Aorta (tissue), 5 donors: ENCODE measurements at regions not wholly inside any gene's neighbourhood (a gene's known extent, or its start where the extent isn't known, plus 50 kb on each side); places are given as distances from the start of the nearest gene placed in this dataset.
A peak's percentile ranks its signal among the peaks of the same experiment; 100 is the strongest.

Source experiments
- ATAC-seq: fragments of 200-7000 bp; cut with Tn5 transposase; one replicate; pipeline ENCODE4 v1.9.1; 2022; ENCODE audit warnings: moderate library complexity; ENCODE audit not compliant: low FRiP score
- DNase-seq, 2 donors: peaks; one replicate each; pipeline ENCODE4 v3.0.0-alpha.2; 2020
- H3K27ac ChIP-seq, 2 donors: one replicate each; pipeline ENCODE4 v1.5.1; 2013; ENCODE audit warnings: low read length in 2 of 2, mild to moderate bottlenecking in 2 of 2, moderate library complexity in 2 of 2, control low read depth in 1 of 2, inconsistent platforms in 1 of 2, low read depth in 1 of 2
- H3K27me3 ChIP-seq, 2 donors: one replicate each; pipeline ENCODE4 v1.6.1; 2013; ENCODE audit warnings: control low read depth in 1 of 2, low read length in 1 of 2, mild to moderate bottlenecking in 1 of 2, moderate library complexity in 1 of 2; ENCODE audit not compliant: insufficient read depth in 2 of 2, control insufficient read depth in 1 of 2
- H3K36me3 ChIP-seq, 2 donors: one replicate each; pipeline ENCODE4 v1.6.1; 2013; ENCODE audit warnings: control low read depth in 1 of 2, low read length in 1 of 2, mild to moderate bottlenecking in 1 of 2; ENCODE audit not compliant: insufficient read depth in 2 of 2, control insufficient read depth in 1 of 2
- H3K4me1 ChIP-seq, 2 donors: one replicate each; pipeline ENCODE4 v1.6.1; 2013; ENCODE audit warnings: low read length in 2 of 2, control low read depth in 1 of 2, mild to moderate bottlenecking in 1 of 2, moderate library complexity in 1 of 2; ENCODE audit not compliant: insufficient read depth in 2 of 2, control insufficient read depth in 1 of 2
- H3K4me3 ChIP-seq, 2 donors: one replicate each; pipeline ENCODE4 v1.5.1; 2013; ENCODE audit warnings: low read length in 2 of 2, control low read depth in 1 of 2, mild to moderate bottlenecking in 1 of 2
- H3K9me3 ChIP-seq: one replicate; pipeline ENCODE4 v1.6.1; 2013; ENCODE audit warnings: mild to moderate bottlenecking, low read length; ENCODE audit not compliant: control insufficient read depth
- WGBS, 2 donors: extraction: QIAGEN DNeasy Blood & Tissue Kit; methylation state at CpG; one replicate each; pipeline ENCODE4 v1.1.7; 2013; 5-methylcytosine and 5-hydroxymethylcytosine counted together
- intact Hi-C, 2 donors: fragments of 100-400 bp; cut with DNase I; formaldehyde crosslinking; loops; one replicate each; pipeline versions ENCODE4 v1.14.2 to v1.15.0; 2022
- donor health status: healthy with polysubstance abuse.
- donor health status: Bipolar disorder and iron deficiency.
- donor health status: DM: no; HTN: no; CAD: no.
- donor health status: DM: no; HTN: no; CAD: no.
- donor health status: DM: yes; HTN: yes; CAD: no.

GRCh38 chr6:56381801-56382251 is 134.4 kb upstream of the COL21A1 start:
- no peaks in the 10 kb centered on the region for H3K27me3 ChIP-seq
- H3K27ac ChIP-seq: no peak overlapping the region
- WGBS, 2 donors: 69 to 72% methylated on average over 4 of the region's 4 CpGs
- no peaks in the 10 kb centered on the region for H3K36me3 ChIP-seq
- intact Hi-C loops: loop anchor here in 1 of 2 donors (5.0 kb wide), 1 partner anchor 65 kb away; no protein-coding TSS in a partner anchor
- H3K4me1 ChIP-seq: peaks cover 3 to 9% of the 10 kb centered on the region in 2 donors
- ATAC-seq: no peak
- H3K4me3 ChIP-seq: no peak overlapping the region
- H3K9me3 ChIP-seq: no peaks in the 10 kb centered on the region
- no peak for DNase-seq

GRCh38 chr6:56380476-56380875 is 133.1 kb upstream of the COL21A1 start:
- H3K27ac ChIP-seq: no peak overlapping the region
- no peaks in the 10 kb centered on the region for H3K27me3 ChIP-seq
- 61 to 63% methylated on average over 1 of the region's 1 CpG for WGBS, 2 donors
- no peaks in the 10 kb centered on the region for H3K36me3 ChIP-seq
- ATAC-seq: no peak
- peaks cover 9% of the 10 kb centered on the region in 2 donors for H3K4me1 ChIP-seq
- no peaks in the 10 kb centered on the region for H3K9me3 ChIP-seq
- no peak for DNase-seq
- intact Hi-C loops: loop anchor here in 1 of 2 donors (5.0 kb wide), 1 partner anchor 67 kb away; no protein-coding TSS in a partner anchor
- H3K4me3 ChIP-seq: no peak overlapping the region

- no peak overlapping the region for H3K4me3 ChIP-seq
- no peak overlapping the region for H3K27ac ChIP-seq
- WGBS, 2 donors: 81 to 83% methylated on average over 7 of the region's 7 CpGs
- DNase-seq (no peak), ATAC-seq (no peak)
- no peaks in the 10 kb centered on the region for H3K27me3 ChIP-seq
- H3K4me1 ChIP-seq: peaks cover 5 to 10% of the 10 kb centered on the region in 2 donors
- intact Hi-C loops: no loop called here
- H3K36me3 ChIP-seq: no peaks in the 10 kb centered on the region
- H3K9me3 ChIP-seq: no peaks in the 10 kb centered on the region
Measured at GRCh38 chr6:56378966-56379585, 131.7 kb upstream of the COL21A1 start.

GRCh38 chr6:56378507-56378906 is 131.1 kb upstream of the COL21A1 start:
- no peaks in the 10 kb centered on the region for H3K9me3 ChIP-seq
- H3K36me3 ChIP-seq: no peaks in the 10 kb centered on the region
- peaks cover 2 to 10% of the 10 kb centered on the region in 2 donors for H3K4me1 ChIP-seq
- H3K27me3 ChIP-seq: no peaks in the 10 kb centered on the region
- ATAC-seq (no peak), DNase-seq (no peak)
- no peak overlapping the region for H3K4me3 ChIP-seq
- WGBS, 2 donors: 97 to 100% methylated on average over 4 of the region's 4 CpGs
- H3K27ac ChIP-seq: no peak overlapping the region
- intact Hi-C loops: no loop called here

- no peaks in the 10 kb centered on the region for H3K9me3 ChIP-seq
- intact Hi-C loops: no loop called here
- ATAC-seq (no peak), DNase-seq (no peak)
- H3K4me1 ChIP-seq: peaks cover 4 to 16% of the 10 kb centered on the region in 2 donors
- H3K36me3 ChIP-seq: no peaks in the 10 kb centered on the region
- no peaks in the 10 kb centered on the region for H3K27me3 ChIP-seq
- H3K27ac ChIP-seq: no peak overlapping the region
- H3K4me3 ChIP-seq: no peak overlapping the region
- WGBS, 2 donors: 96 to 97% methylated on average over 2 of the region's 2 CpGs
Measured at GRCh38 chr6:56377295-56377694, 129.9 kb upstream of the COL21A1 start.

- DNase-seq (no peak), ATAC-seq (no peak)
- H3K27ac ChIP-seq: peak overlapping the region in 1 of 2 donors; percentile 2
- 95 to 98% methylated on average over 3 of the region's 3 CpGs for WGBS, 2 donors
- H3K9me3 ChIP-seq: no peaks in the 10 kb centered on the region
- no peaks in the 10 kb centered on the region for H3K27me3 ChIP-seq
- no peak overlapping the region for H3K4me3 ChIP-seq
- H3K36me3 ChIP-seq: no peaks in the 10 kb centered on the region
- intact Hi-C loops: no loop called here
- peaks cover 7 to 17% of the 10 kb centered on the region in 2 donors for H3K4me1 ChIP-seq
Measured at GRCh38 chr6:56375806-56376205, 128.4 kb upstream of the COL21A1 start.

- peak; percentile 76 for ATAC-seq
- no peak overlapping the region for H3K4me3 ChIP-seq
- H3K27me3 ChIP-seq: no peaks in the 10 kb centered on the region
- no peaks in the 10 kb centered on the region for H3K9me3 ChIP-seq
- 2 to 11% methylated on average over 4 of the region's 4 CpGs for WGBS, 2 donors
- H3K27ac ChIP-seq: peak overlapping the region; percentile 2 to 80
- H3K4me1 ChIP-seq: peaks cover 7 to 14% of the 10 kb centered on the region in 2 donors
- no peaks in the 10 kb centered on the region for H3K36me3 ChIP-seq
- intact Hi-C loops: loop anchor here (5.0 kb wide), 2 partner anchors 77 to 167 kb away; no protein-coding TSS in a partner anchor
- DNase-seq: peak in 1 of 2 donors; percentile 61
Measured at GRCh38 chr6:56374841-56375369, 127.5 kb upstream of the COL21A1 start.

GRCh38 chr6:56372406-56372995 is 125.1 kb upstream of the COL21A1 start:
- Histone ChIP-seq H3K9me3 (no peaks in the 10 kb centered on the region), H3K4me1 (peaks cover 7 to 14% of the 10 kb centered on the region in 2 donors), H3K4me3 (no peak overlapping the region), H3K27me3 (no peaks in the 10 kb centered on the region), H3K27ac (peak overlapping the region; percentile 79 to 95), H3K36me3 (no peaks in the 10 kb centered on the region)
- intact Hi-C loops: loop anchor here (5.0 kb wide), 2 partner anchors 80 to 170 kb away; no protein-coding TSS in a partner anchor
- no peak for ATAC-seq
- 19 to 30% methylated on average over 3 of the region's 3 CpGs for WGBS, 2 donors
- no peak for DNase-seq
